ENCODE measurements at regions not wholly inside any gene's neighbourhood (a gene's known extent, or its start where the extent isn't known, plus 50 kb on each side); places are given as distances from the start of the nearest gene placed in this dataset.

GRCh38 chr14:27050208-27050607 is 452.4 kb upstream of the NOVA1 start:
- TF ChIP-seq POLR2A (IDR thresholded peaks at IDR 0.05) (no peak), POLR2AphosphoS5 (IDR thresholded peaks at IDR 0.05) (no peak)

Data from gastroesophageal sphincter (tissue), 2 donors.